Calu3 (cell line): ENCODE measurements at regions not wholly inside any gene's neighbourhood (a gene's known extent, or its start where the extent isn't known, plus 50 kb on each side); places are given as distances from the start of the nearest gene placed in this dataset.

Experiments used
- BruUV-seq: library from RNA; stranded (reverse); fragments of 400-500 nt; replicated peaks from 2 replicates; lab custom pipeline; 2021; lab: Mats Ljungman, UMichigan
- CTCF ChIA-PET: fragments of 300-600 bp; sonication (Branson Sonifier 250); formaldehyde crosslinking; loops from one replicate; lab custom pipeline; 2022; ENCODE audit warnings: antibody characterized with exemption; lab: Charles Lee
- DNase-seq: peaks from one replicate; pipeline ENCODE4 v3.0.0; 2022
- H3K27ac Mint-ChIP-seq: one replicate; pipeline ENCODE4 v1.8.0; 2022; ENCODE audit warnings: mixed read lengths; ENCODE audit not compliant: unreplicated experiment
- H3K27me3 Mint-ChIP-seq: one replicate; pipeline ENCODE4 v1.8.0; 2022; ENCODE audit warnings: mixed read lengths; ENCODE audit not compliant: unreplicated experiment
- H3K36me3 Mint-ChIP-seq: one replicate; pipeline ENCODE4 v1.8.0; 2022; ENCODE audit warnings: mild to moderate bottlenecking, moderate library complexity, mixed read lengths; ENCODE audit not compliant: insufficient read depth, unreplicated experiment
- H3K4me1 Mint-ChIP-seq: one replicate; pipeline ENCODE4 v1.8.0; 2022; ENCODE audit warnings: mild to moderate bottlenecking, low read depth, mixed read lengths; ENCODE audit not compliant: unreplicated experiment
- H3K4me3 Mint-ChIP-seq: one replicate; pipeline ENCODE4 v1.8.0; 2022; ENCODE audit warnings: mild to moderate bottlenecking, low read depth, moderate library complexity, mixed read lengths; ENCODE audit not compliant: unreplicated experiment
- H3K9me3 Mint-ChIP-seq: one replicate; pipeline ENCODE4 v1.8.0; 2022; ENCODE audit warnings: low read depth, mixed read lengths; ENCODE audit not compliant: unreplicated experiment
- intact Hi-C: fragments of 100-400 bp; cut with micrococcal nuclease; formaldehyde crosslinking; loops from one replicate; pipeline ENCODE4 v1.10.0; 2022; ENCODE audit not compliant: unreplicated experiment
- TF ChIP-seq, protein P1 (sequence below): fragments of 200-600 bp; IDR thresholded peaks from one replicate; pipeline ENCODE4 v1.8.0; 2022; ENCODE audit warnings: antibody characterized with exemption; ENCODE audit not compliant: unreplicated experiment

DNA sequence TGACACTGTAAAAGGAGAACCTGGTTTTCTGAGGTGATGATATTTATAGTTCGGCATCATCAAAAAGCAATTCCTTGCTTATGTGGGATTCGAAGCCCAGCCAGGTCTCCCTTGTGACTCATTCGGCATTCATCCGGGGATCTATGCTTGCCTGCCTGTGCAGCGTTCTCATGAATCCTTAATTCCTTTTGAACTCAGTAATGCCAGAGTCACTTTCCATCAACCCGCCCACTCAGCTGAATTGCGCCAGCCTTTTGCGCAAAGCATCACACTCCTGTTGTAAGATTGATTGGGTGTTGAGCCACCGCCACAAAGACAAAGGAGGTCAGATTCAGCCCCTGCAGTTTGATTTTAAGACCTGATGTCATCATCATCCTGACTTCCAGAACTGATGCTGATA is 128.6 kb downstream of the SLC17A6 start:
- H3K4me3 Mint-ChIP-seq: no peak overlapping the region
- CTCF ChIA-PET: no interaction called here
- H3K27ac Mint-ChIP-seq: no peak overlapping the region
- intact Hi-C loops: no loop called here
- DNase-seq: no peak
- no peaks in the 10 kb centered on the region for H3K36me3 Mint-ChIP-seq
- BruUV-seq: no TSS peak
- TF ChIP-seq, protein P1, sequence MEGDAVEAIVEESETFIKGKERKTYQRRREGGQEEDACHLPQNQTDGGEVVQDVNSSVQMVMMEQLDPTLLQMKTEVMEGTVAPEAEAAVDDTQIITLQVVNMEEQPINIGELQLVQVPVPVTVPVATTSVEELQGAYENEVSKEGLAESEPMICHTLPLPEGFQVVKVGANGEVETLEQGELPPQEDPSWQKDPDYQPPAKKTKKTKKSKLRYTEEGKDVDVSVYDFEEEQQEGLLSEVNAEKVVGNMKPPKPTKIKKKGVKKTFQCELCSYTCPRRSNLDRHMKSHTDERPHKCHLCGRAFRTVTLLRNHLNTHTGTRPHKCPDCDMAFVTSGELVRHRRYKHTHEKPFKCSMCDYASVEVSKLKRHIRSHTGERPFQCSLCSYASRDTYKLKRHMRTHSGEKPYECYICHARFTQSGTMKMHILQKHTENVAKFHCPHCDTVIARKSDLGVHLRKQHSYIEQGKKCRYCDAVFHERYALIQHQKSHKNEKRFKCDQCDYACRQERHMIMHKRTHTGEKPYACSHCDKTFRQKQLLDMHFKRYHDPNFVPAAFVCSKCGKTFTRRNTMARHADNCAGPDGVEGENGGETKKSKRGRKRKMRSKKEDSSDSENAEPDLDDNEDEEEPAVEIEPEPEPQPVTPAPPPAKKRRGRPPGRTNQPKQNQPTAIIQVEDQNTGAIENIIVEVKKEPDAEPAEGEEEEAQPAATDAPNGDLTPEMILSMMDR: no peak
- H3K27me3 Mint-ChIP-seq: no peaks in the 10 kb centered on the region
- H3K4me1 Mint-ChIP-seq: no peaks in the 10 kb centered on the region
- no peaks in the 10 kb centered on the region for H3K9me3 Mint-ChIP-seq

DNA sequence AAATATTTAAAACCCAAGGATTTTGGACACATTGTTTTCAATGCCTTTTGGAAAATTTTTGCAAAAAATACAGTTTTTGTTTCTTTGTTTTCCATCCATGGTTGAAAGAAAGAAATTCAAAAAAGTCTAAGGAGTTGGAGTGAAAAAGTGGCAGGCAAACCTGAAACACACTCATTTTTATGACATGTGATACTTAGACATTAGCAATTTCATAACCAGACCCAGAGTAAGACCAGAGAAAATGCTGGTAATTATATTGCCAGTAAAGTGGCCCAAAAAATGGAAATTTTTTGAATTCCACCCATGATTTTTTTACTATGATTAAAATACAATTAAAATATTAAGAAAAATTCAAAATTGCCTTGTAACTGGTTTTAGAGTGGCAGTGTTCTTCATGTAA is 128.2 kb downstream of the SLC17A6 start:
- no TSS peak for BruUV-seq
- no peak for DNase-seq
- Mint-ChIP-seq H3K27me3 (no peaks in the 10 kb centered on the region), H3K9me3 (no peaks in the 10 kb centered on the region), H3K27ac (no peak overlapping the region), H3K36me3 (no peaks in the 10 kb centered on the region), H3K4me3 (no peak overlapping the region), H3K4me1 (no peaks in the 10 kb centered on the region)
- CTCF ChIA-PET: no interaction called here
- intact Hi-C loops: no loop called here
- TF ChIP-seq, protein P1: no peak

DNA sequence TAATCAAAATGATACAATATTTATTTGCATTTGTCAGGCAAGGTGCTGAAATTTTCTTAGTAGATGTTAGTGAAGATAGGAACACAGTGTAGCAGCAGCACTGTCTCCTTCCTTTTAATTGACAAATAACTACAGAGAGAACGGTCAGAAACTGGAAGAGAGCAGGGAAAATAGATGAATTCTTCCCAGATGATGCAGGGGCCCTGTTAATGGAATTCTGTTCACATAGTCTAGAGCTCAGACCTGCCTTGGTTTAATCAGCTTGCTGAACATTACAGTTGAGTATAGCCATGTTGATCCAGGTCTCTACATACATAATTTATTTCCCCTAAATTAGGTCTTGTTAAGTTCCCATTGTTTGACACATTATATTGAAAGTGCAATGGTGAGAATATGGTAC is 127.4 kb downstream of the SLC17A6 start:
- BruUV-seq: no TSS peak
- CTCF ChIA-PET: no interaction called here
- DNase-seq: no peak
- intact Hi-C loops: no loop called here
- TF ChIP-seq, protein P1: no peak
- H3K36me3 Mint-ChIP-seq: no peaks in the 10 kb centered on the region
- H3K4me3 Mint-ChIP-seq: no peak overlapping the region
- no peaks in the 10 kb centered on the region for H3K9me3 Mint-ChIP-seq
- H3K27ac Mint-ChIP-seq: no peak overlapping the region
- no peaks in the 10 kb centered on the region for H3K27me3 Mint-ChIP-seq
- H3K4me1 Mint-ChIP-seq: no peaks in the 10 kb centered on the region

DNA sequence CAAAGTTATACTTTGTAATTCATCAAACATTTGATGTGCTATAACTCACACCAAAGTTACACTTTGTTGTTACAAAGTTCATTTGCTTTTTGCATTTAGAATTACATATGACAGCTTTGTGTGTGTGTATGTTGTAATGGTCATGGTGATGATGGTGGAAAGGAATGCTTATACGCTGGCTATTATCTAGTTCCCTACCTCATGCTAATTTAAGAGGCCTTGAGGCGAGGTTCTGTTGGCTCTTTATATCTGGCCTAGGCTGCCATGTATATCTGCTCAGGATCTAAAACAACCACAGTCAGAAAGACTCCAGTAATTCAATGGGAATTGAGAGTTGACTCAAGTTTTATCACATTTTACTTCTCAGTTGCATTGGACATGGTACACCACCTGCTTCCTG is 123.4 kb downstream of the SLC17A6 start:
- DNase-seq: no peak
- H3K4me3 Mint-ChIP-seq: no peak overlapping the region
- H3K27ac Mint-ChIP-seq: no peak overlapping the region
- TF ChIP-seq, protein P1: no peak
- peaks cover 19% of the 10 kb centered on the region for H3K4me1 Mint-ChIP-seq
- no peaks in the 10 kb centered on the region for H3K27me3 Mint-ChIP-seq
- BruUV-seq: no TSS peak
- CTCF ChIA-PET: no interaction called here
- intact Hi-C loops: no loop called here
- H3K36me3 Mint-ChIP-seq: no peaks in the 10 kb centered on the region
- H3K9me3 Mint-ChIP-seq: no peaks in the 10 kb centered on the region
